Transverse colon (tissue), 4 donors: ENCODE measurements at regions not wholly inside any gene's neighbourhood (a gene's known extent, or its start where the extent isn't known, plus 50 kb on each side); places are given as distances from the start of the nearest gene placed in this dataset.

Experiments used
- DNase-seq: peaks from one replicate; pipeline ENCODE4 v3.0.0-alpha.2; 2019
- H3K27ac ChIP-seq, 4 donors: fragments of 200-600 bp; sonication (generic); 2 replicates each; pipeline ENCODE4 v1.5.1; 2016 to 2018; ENCODE audit warnings: inconsistent platforms in 4 of 4
- H3K27me3 ChIP-seq: fragments of 200-600 bp; sonication (generic); 2 replicates; pipeline ENCODE4 v1.5.1; 2017; ENCODE audit warnings: inconsistent platforms
- H3K36me3 ChIP-seq, 4 donors: fragments of 200-600 bp; sonication (generic); 2 replicates each; pipeline ENCODE4 v1.5.1; 2017 to 2019; ENCODE audit warnings: inconsistent platforms in 4 of 4
- H3K4me1 ChIP-seq, 4 donors: fragments of 200-600 bp; sonication (generic); 2 replicates each; pipeline ENCODE4 v1.5.1; 2017 to 2020; ENCODE audit warnings: inconsistent platforms in 4 of 4
- H3K4me3 ChIP-seq, 4 donors: fragments of 200-600 bp; sonication (generic); 1 replicate in 1 of 4; 2 replicates in 3 of 4; pipeline versions ENCODE4 v1.5.1 to v1.6.1; 2017 to 2019; ENCODE audit warnings: inconsistent platforms in 4 of 4
- H3K9me3 ChIP-seq, 2 donors: fragments of 200-600 bp; sonication (generic); 2 replicates each; pipeline ENCODE4 v1.5.1; 2017 to 2019; ENCODE audit warnings: inconsistent platforms in 2 of 2
- CTCF ChIP-seq, 5 experiments: fragments of 200-600 bp in 3 of 5; fragments of 450-650 bp in 2 of 5; sonication (generic) in 3 of 5; IDR thresholded peaks; 1 replicate in 2 of 5; 2 replicates in 3 of 5; pipeline ENCODE4 v1.5.1; 2016 to 2017; ENCODE audit warnings: antibody characterized with exemption in 5 of 5, inconsistent platforms in 3 of 5, mild to moderate bottlenecking in 2 of 5, moderate library complexity in 1 of 5
- EP300 ChIP-seq: sonication (generic); formaldehyde crosslinking; IDR thresholded peaks from one replicate; pipeline ENCODE4 v1.6.1; 2017; ENCODE audit warnings: antibody characterized with exemption, low read depth
- POLR2A ChIP-seq: fragments of 450-650 bp; IDR thresholded peaks from one replicate; pipeline ENCODE4 v1.6.1; 2016; ENCODE audit warnings: antibody characterized with exemption, mild to moderate bottlenecking, moderate library complexity
- POLR2AphosphoS5 ChIP-seq, 3 donors: sonication (generic); formaldehyde crosslinking; IDR thresholded peaks; one replicate each; pipeline ENCODE4 v1.6.1; 2016; ENCODE audit warnings: antibody characterized with exemption in 3 of 3
- WGBS, 2 donors: methylation state at CpG; one replicate each; pipeline ENCODE4 v1.1.5; 2018; ENCODE audit warnings: low coverage in 1 of 2; 5-methylcytosine and 5-hydroxymethylcytosine counted together
- in situ Hi-C, 4 donors: fragments of 200-750 bp; cut with MboI; loops; one replicate each; pipeline versions ENCODE4 v1.15.0 to v1.15.1; 2017; ENCODE audit warnings: low sequenced_read_pairs in 3 of 4, low pct_ligation_motif_present in 1 of 4, low pct_unique_long_range_greater_than_20kb in 1 of 4
- intact Hi-C: fragments of 100-400 bp; cut with DNase I; formaldehyde crosslinking; loops from one replicate; pipeline ENCODE4 v1.15.1; 2023; ENCODE audit warnings: low total_unique reads

DNA sequence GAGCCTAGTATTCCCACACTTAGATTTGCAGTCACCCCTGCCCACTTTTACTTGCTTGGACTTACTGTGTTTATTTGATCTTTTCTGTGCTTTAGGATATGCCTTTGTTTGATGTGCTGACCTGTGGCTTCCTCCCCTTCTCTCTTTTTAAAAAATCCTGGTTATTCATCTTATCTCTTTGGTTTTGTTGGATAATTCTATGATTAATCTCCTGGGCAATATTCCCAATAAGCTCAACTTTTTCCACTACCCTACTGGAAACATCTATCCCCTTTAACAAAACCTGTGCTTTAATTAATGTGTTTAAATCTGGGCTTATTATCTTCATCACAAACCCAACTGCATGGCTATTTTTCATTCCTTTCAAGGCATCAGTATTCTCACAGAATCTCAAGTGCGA is 476.0 kb upstream of the TGFBR2 start:
- in situ Hi-C loops (no loop called here), intact Hi-C loops (no loop called here)
- 88 to 90% methylated on average over 1 of the region's 1 CpG for WGBS, 2 donors
- DNase-seq = no peak
- TF ChIP-seq EP300 = no peak
- no peak for TF ChIP-seq POLR2AphosphoS5 (IDR thresholded peaks at IDR 0.05)
- TF ChIP-seq POLR2A = no peak
- TF ChIP-seq CTCF (IDR thresholded peaks at IDR 0.05) = no peak
- Histone ChIP-seq H3K4me3 (no peak overlapping the region), H3K27ac (no peak overlapping the region), H3K9me3 (no peaks in the 10 kb centered on the region), H3K4me1 (no peaks in the 10 kb centered on the region), H3K27me3 (no peaks in the 10 kb centered on the region), H3K36me3 (no peaks in the 10 kb centered on the region)

DNA sequence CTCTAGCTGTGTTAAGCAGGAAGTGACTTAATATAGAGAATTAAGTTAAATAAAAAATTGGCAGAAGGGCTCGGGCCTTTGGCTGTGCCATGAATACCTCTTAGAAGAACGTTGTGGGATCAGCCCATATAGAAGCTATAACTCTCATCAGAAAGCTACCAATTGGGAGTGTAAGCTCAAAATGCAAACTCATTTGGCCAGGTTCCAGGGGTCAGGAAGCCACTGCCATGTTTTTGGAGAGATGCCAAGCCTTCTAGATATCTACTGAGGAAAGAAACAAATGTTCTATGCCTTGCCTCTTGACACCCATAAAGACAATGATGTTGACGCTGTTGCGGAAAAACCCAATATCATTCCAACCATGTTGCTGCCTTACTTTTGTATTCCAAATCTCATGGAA is 475.2 kb upstream of the TGFBR2 start:
- Histone ChIP-seq H3K27ac (no peak overlapping the region), H3K4me1 (no peaks in the 10 kb centered on the region), H3K4me3 (no peak overlapping the region), H3K9me3 (no peaks in the 10 kb centered on the region), H3K27me3 (no peaks in the 10 kb centered on the region), H3K36me3 (no peaks in the 10 kb centered on the region)
- in situ Hi-C loops (no loop called here), intact Hi-C loops (no loop called here)
- no peak for DNase-seq
- TF ChIP-seq EP300 = no peak
- WGBS, 2 donors = 73 to 79% methylated on average over 4 of the region's 4 CpGs

DNA sequence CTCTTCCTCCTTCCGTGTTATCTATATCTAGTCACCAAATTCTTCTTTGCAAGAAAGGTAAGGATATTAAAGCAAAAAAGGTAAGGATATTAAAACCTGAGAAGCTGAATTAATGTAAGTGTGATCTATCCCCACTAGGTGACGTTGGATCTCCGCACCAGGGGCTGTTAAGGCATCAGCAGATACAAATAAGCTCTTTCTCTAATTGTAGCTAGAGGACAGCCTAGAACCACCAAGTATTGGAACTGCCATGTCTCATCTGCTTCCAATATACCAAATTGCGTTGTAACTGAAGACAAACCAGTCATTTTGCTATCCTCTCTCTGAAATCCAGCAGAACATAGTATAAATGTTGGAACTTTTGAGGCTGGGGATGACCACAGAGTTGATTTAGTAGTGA is 471.2 kb upstream of the TGFBR2 start:
- Histone ChIP-seq H3K4me1 (no peaks in the 10 kb centered on the region), H3K4me3 (no peak overlapping the region), H3K27me3 (no peaks in the 10 kb centered on the region), H3K27ac (no peak overlapping the region), H3K9me3 (no peaks in the 10 kb centered on the region), H3K36me3 (no peaks in the 10 kb centered on the region)
- in situ Hi-C loops = no loop called here
- intact Hi-C loops = no loop called here
- WGBS, 2 donors = 87 to 94% methylated on average over 3 to 4 of the region's 4 CpGs
- no peak for TF ChIP-seq POLR2AphosphoS5 (IDR thresholded peaks at IDR 0.05)
- no peak for TF ChIP-seq POLR2A
- no peak for TF ChIP-seq EP300
- no peak for TF ChIP-seq CTCF (IDR thresholded peaks at IDR 0.05)
- no peak for DNase-seq

- Histone ChIP-seq H3K9me3 (no peaks in the 10 kb centered on the region), H3K27me3 (no peaks in the 10 kb centered on the region), H3K4me3 (no peak overlapping the region), H3K36me3 (no peaks in the 10 kb centered on the region), H3K4me1 (no peaks in the 10 kb centered on the region), H3K27ac (no peak overlapping the region)
- in situ Hi-C loops = no loop called here
- no peak for TF ChIP-seq POLR2AphosphoS5 (IDR thresholded peaks at IDR 0.05)
- no peak for TF ChIP-seq EP300
- TF ChIP-seq POLR2A = no peak
- no peak for TF ChIP-seq CTCF (IDR thresholded peaks at IDR 0.05)
- no peak for DNase-seq
- intact Hi-C loops = no loop called here
These were observed 467.1 kb upstream of the TGFBR2 start for GRCh38 chr3:30139283-30139682.

DNA sequence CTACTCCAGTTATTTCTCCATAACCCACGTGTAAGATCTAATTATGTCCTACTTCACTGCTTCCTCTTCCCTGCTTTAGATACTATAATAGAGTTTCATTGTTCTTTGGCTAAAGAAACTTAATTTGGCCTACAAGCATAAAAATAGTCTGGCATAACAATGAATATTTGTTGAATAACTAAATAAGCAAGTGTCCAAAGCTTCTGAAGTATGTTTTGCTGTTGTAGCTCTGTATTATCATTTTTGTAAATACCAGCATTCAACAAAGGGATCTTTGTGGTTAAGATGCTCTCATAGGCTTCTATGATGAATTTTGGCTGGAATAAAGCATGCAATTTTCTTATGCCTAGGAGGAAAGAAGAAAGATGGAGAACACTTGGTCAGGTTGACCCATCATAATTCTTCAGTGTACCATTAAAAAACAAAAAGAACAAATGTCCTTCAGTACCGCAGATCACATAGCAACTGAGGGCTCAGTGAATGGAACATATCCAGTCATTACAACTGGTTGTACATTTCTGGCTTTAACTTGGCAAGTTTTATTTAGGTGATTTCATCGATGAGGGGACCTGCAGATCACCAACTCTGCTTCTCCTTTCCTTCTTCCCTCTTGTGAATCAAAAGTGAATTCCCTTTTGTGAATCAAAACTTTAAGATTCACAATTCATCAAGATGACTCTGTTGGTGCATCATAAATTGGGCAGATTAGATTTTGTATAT is 465.9 kb upstream of the TGFBR2 start:
- WGBS, 2 donors = 66 to 75% methylated on average over 2 to 3 of the region's 3 CpGs

More for the DNA sequence above, 465.9 kb upstream of the TGFBR2 start:
- H3K4me1 ChIP-seq = no peaks in the 10 kb centered on the region
- intact Hi-C loops (no loop called here), in situ Hi-C loops (no loop called here)
- TF ChIP-seq CTCF (IDR thresholded peaks at IDR 0.05) (no peak), EP300 (no peak), POLR2AphosphoS5 (IDR thresholded peaks at IDR 0.05) (no peak), POLR2A (no peak)
- no peaks in the 10 kb centered on the region for H3K27me3 ChIP-seq
- no peak overlapping the region for H3K27ac ChIP-seq
- no peak overlapping the region for H3K4me3 ChIP-seq
- no peak for DNase-seq
- H3K9me3 ChIP-seq = no peaks in the 10 kb centered on the region
- no peaks in the 10 kb centered on the region for H3K36me3 ChIP-seq
